Natural killer cell (primary cell): ENCODE measurements at regions not wholly inside any gene's neighbourhood (a gene's known extent, or its start where the extent isn't known, plus 50 kb on each side); places are given as distances from the start of the nearest gene placed in this dataset.

Experiments used
- ATAC-seq, 3 donors: fragments of 150-1000 bp in 2 of 3; fragments of 200-7000 bp in 1 of 3; cut with Tn5 transposase; 1 replicate in 1 of 3; 2 replicates in 2 of 3; pipeline ENCODE4 v1.10.0; 2021; ENCODE audit warnings: mild to moderate bottlenecking in 2 of 3, moderate library complexity in 2 of 3
- DNase-seq, 2 donors: peaks; one replicate each; pipeline versions ENCODE4 v3.0.0 to v3.0.0-alpha.2; 2013 to 2021; ENCODE audit warnings: mixed read lengths in 1 of 2
- H3K27ac ChIP-seq: one replicate; pipeline ENCODE4 v1.5.1; 2013; ENCODE audit warnings: mild to moderate bottlenecking, low read length
- H3K27me3 ChIP-seq: one replicate; pipeline ENCODE4 v1.6.1; 2013; ENCODE audit warnings: low read length; ENCODE audit not compliant: control insufficient read depth, insufficient read depth
- H3K36me3 ChIP-seq: one replicate; pipeline ENCODE4 v1.6.1; 2013; ENCODE audit warnings: low read length; ENCODE audit not compliant: control insufficient read depth, insufficient read depth
- H3K4me1 ChIP-seq: one replicate; pipeline ENCODE4 v1.6.1; 2013; ENCODE audit warnings: low read length; ENCODE audit not compliant: control insufficient read depth, insufficient read depth
- H3K4me3 ChIP-seq: one replicate; pipeline ENCODE4 v1.5.1; 2013; ENCODE audit warnings: low read length
- H3K9me3 ChIP-seq: one replicate; pipeline ENCODE4 v1.6.1; 2013; ENCODE audit warnings: low read length; ENCODE audit not compliant: control insufficient read depth, insufficient read depth
- H3K27ac Mint-ChIP-seq, 2 donors: one replicate each; pipeline ENCODE4 v1.8.0; 2022; ENCODE audit warnings: mild to moderate bottlenecking in 2 of 2, mixed read lengths in 2 of 2, moderate library complexity in 1 of 2
- H3K27me3 Mint-ChIP-seq, 2 donors: one replicate each; pipeline ENCODE4 v1.8.0; 2022; ENCODE audit warnings: low read depth in 2 of 2, mixed read lengths in 2 of 2
- H3K36me3 Mint-ChIP-seq: one replicate; pipeline ENCODE4 v1.8.0; 2022; ENCODE audit warnings: mixed read lengths
- H3K4me1 Mint-ChIP-seq, 2 donors: one replicate each; pipeline ENCODE4 v1.8.0; 2022; ENCODE audit warnings: mixed read lengths in 2 of 2
- H3K4me3 Mint-ChIP-seq: one replicate; pipeline ENCODE4 v1.8.0; 2022; ENCODE audit warnings: mild to moderate bottlenecking, moderate library complexity, mixed read lengths
- H3K9me3 Mint-ChIP-seq, 2 donors: one replicate each; pipeline ENCODE4 v1.8.0; 2022; ENCODE audit warnings: mixed read lengths in 2 of 2
- WGBS: methylation state at CpG from one replicate; pipeline ENCODE4 v1.1.7; 2013; ENCODE audit warnings: missing lambda C conversion rate; ENCODE audit not compliant: insufficient coverage; 5-methylcytosine and 5-hydroxymethylcytosine counted together
- intact Hi-C: fragments of 100-400 bp; cut with micrococcal nuclease; formaldehyde crosslinking; loops from one replicate; pipeline ENCODE4 v1.14.2; 2022
- TF ChIP-seq, protein P1 (sequence below): fragments of 200-600 bp; IDR thresholded peaks from one replicate; pipeline ENCODE4 v1.8.0; 2022; ENCODE audit warnings: antibody characterized with exemption

DNA sequence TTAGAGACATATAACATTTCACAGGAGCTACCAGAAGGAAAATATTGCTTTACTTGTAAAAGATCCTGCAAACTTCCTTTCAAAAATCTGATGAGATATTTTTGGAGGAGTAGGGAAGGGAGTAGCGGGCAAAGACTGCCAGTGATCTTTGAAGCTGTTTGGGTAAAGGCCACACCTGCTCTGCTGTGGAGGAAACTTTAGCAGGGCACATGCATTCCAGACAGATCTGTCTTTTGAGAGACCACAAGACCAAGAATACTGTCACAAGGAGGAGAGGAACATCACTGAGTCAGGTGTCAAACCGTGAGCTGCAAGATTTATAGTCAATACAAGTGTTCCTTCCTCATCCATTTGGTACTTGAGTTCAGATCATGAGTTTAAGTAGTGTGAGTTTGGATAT lies 654.4 kb downstream of the DNAJB9 start:
- WGBS, result 59% methylated on average over 2 of the region's 2 CpGs
- Histone ChIP-seq H3K4me3 (no peak overlapping the region), H3K9me3 (peaks cover 3% of the 10 kb centered on the region), H3K4me1 (no peaks in the 10 kb centered on the region), H3K27ac (no peak overlapping the region), H3K36me3 (no peaks in the 10 kb centered on the region), H3K27me3 (no peaks in the 10 kb centered on the region)
- intact Hi-C loops, result no loop called here
- no peak overlapping the region for H3K27ac Mint-ChIP-seq
- no peak overlapping the region for H3K4me3 Mint-ChIP-seq
- no peaks in the 10 kb centered on the region for H3K4me1 Mint-ChIP-seq
- H3K9me3 Mint-ChIP-seq, result peaks cover 8 to 13% of the 10 kb centered on the region in 2 donors
- no peaks in the 10 kb centered on the region for H3K27me3 Mint-ChIP-seq
- ATAC-seq (no peak), DNase-seq (no peak)
- TF ChIP-seq, protein P1, sequence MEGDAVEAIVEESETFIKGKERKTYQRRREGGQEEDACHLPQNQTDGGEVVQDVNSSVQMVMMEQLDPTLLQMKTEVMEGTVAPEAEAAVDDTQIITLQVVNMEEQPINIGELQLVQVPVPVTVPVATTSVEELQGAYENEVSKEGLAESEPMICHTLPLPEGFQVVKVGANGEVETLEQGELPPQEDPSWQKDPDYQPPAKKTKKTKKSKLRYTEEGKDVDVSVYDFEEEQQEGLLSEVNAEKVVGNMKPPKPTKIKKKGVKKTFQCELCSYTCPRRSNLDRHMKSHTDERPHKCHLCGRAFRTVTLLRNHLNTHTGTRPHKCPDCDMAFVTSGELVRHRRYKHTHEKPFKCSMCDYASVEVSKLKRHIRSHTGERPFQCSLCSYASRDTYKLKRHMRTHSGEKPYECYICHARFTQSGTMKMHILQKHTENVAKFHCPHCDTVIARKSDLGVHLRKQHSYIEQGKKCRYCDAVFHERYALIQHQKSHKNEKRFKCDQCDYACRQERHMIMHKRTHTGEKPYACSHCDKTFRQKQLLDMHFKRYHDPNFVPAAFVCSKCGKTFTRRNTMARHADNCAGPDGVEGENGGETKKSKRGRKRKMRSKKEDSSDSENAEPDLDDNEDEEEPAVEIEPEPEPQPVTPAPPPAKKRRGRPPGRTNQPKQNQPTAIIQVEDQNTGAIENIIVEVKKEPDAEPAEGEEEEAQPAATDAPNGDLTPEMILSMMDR, result no peak
- no peaks in the 10 kb centered on the region for H3K36me3 Mint-ChIP-seq

DNA sequence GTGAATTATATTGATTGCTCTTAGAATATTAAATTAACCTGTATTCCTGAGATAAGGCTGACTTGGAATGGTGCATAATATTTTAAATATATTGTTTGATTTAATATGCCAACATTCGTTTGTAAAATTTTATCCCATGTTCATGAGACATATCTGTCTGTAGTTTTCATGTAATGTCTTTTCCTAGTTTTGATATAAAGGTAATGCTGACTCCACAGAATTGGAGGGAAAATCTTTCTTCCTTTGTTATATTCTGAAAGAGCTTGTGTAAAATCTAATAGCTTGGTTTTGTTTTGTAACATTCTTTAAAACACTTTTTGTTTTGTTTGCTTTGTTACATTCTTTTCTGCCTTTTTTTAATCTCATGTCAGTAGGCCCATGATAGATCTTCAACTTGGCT lies 657.0 kb downstream of the DNAJB9 start:
- Histone ChIP-seq H3K36me3 (no peaks in the 10 kb centered on the region), H3K4me3 (no peak overlapping the region), H3K9me3 (peaks cover 7% of the 10 kb centered on the region), H3K27me3 (no peaks in the 10 kb centered on the region), H3K27ac (no peak overlapping the region), H3K4me1 (no peaks in the 10 kb centered on the region)
- TF ChIP-seq, protein P1, result no peak
- no peaks in the 10 kb centered on the region for H3K36me3 Mint-ChIP-seq
- no peak overlapping the region for H3K4me3 Mint-ChIP-seq
- no peak for ATAC-seq
- H3K27me3 Mint-ChIP-seq, result no peaks in the 10 kb centered on the region
- no peaks in the 10 kb centered on the region for H3K4me1 Mint-ChIP-seq
- WGBS, result no CpG with 5 or more reads among the region's 1 CpG
- intact Hi-C loops, result no loop called here
- no peak for DNase-seq
- H3K9me3 Mint-ChIP-seq, result peaks cover 6 to 9% of the 10 kb centered on the region in 2 donors
- H3K27ac Mint-ChIP-seq, result no peak overlapping the region

DNA sequence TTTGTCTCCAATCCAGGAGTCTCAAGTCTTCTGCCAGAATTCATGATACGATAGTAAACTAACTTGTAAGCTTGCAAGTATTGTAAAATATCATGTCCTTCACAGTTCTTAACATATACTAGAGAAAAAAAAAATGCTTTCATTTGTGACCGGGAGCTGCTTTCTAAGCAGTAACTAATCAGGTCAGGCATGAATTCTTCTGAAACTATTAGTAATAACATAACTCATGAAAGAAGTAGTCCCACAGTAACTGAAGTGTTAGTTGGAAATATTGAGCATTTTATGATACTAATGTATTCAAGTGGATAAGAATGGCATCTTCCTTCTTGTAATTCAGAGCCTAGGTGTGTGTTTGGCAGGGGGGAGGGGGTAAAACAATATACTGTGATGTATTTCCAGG lies 665.6 kb downstream of the DNAJB9 start:
- H3K4me3 ChIP-seq, result no peak overlapping the region
- no peaks in the 10 kb centered on the region for H3K27me3 ChIP-seq
- H3K27ac ChIP-seq, result no peak overlapping the region
- TF ChIP-seq, protein P1, result no peak
- intact Hi-C loops, result no loop called here
- H3K9me3 Mint-ChIP-seq, result peaks cover 4 to 24% of the 10 kb centered on the region in 2 donors
- ATAC-seq (no peak), DNase-seq (no peak)
- H3K27ac Mint-ChIP-seq, result no peak overlapping the region
- no peaks in the 10 kb centered on the region for H3K36me3 ChIP-seq
- peaks cover 8% of the 10 kb centered on the region for H3K9me3 ChIP-seq
- H3K4me1 Mint-ChIP-seq, result no peaks in the 10 kb centered on the region
- H3K4me1 ChIP-seq, result no peaks in the 10 kb centered on the region
- no peaks in the 10 kb centered on the region for H3K27me3 Mint-ChIP-seq
- H3K36me3 Mint-ChIP-seq, result no peaks in the 10 kb centered on the region
- H3K4me3 Mint-ChIP-seq, result no peak overlapping the region
- 71% methylated on average over 1 of the region's 2 CpGs for WGBS

DNA sequence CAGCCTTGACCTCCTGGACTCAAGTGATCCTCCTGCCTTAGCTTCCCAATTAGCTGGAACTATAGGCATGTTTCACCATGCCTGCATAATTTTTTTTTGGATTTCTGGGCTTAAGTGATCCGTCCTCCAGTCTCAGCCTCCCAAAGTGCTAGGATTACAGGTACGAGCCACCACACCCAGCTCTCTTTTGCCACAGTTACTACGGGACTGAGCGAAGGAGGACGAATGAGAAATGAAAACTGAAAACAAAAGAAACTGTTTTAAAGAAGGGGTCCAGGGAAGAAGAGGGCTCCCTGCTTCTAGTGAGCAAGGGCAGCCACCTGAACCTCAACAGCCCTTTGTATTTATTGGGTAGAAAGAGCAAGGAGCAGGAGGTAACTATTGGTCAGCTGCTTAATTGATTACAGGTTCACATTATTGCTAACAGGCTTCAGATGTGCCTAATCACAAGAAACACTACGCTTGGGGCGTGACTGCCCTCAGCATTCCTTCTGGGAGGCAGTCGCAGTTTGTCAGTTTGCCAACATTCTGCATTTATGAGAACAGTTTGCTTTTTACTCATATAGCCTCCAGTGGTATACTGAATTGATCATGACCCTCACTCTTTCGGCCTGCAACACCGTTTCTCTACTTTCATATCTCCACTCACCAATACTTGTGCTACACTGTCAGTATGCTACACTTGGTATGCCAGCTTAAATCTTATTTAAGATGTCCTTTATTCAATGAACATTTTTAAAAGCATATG lies 676.8 kb downstream of the DNAJB9 start:
- Histone ChIP-seq H3K4me3 (no peak overlapping the region), H3K9me3 (peaks cover 4% of the 10 kb centered on the region), H3K4me1 (no peaks in the 10 kb centered on the region), H3K27ac (no peak overlapping the region), H3K36me3 (no peaks in the 10 kb centered on the region), H3K27me3 (no peaks in the 10 kb centered on the region)
- Mint-ChIP-seq H3K27ac (no peak overlapping the region), H3K4me3 (no peak overlapping the region), H3K36me3 (peaks cover 22% of the 10 kb centered on the region), H3K4me1 (no peaks in the 10 kb centered on the region), H3K9me3 (peaks cover 17 to 19% of the 10 kb centered on the region in 2 donors), H3K27me3 (no peaks in the 10 kb centered on the region)
- no peak for ATAC-seq
- no peak for DNase-seq
- 69% methylated on average over 10 of the region's 10 CpGs for WGBS
- TF ChIP-seq, protein P1, result no peak
- intact Hi-C loops, result no loop called here
